Erythroblast (primary cell): ENCODE measurements at regions not wholly inside any gene's neighbourhood (a gene's known extent, or its start where the extent isn't known, plus 50 kb on each side); places are given as distances from the start of the nearest gene placed in this dataset.

Source experiments
- GATA1 ChIP-seq: IDR thresholded peaks from 2 replicates; pipeline ENCODE4 v1.6.1; 2011; ENCODE audit warnings: low read depth, mild to moderate bottlenecking, control low read depth, low read length, moderate library complexity
- POLR2A ChIP-seq: IDR thresholded peaks from 2 replicates; pipeline ENCODE4 v1.6.1; 2011; ENCODE audit warnings: mild to moderate bottlenecking, low read length

GRCh38 chr6:137423451-137424168, 70.6 kb downstream of the OLIG3 start:
- no peak for TF ChIP-seq POLR2A
- TF ChIP-seq GATA1, result no peak
